Parathyroid adenoma (tissue), 2 donors: ENCODE measurements at regions not wholly inside any gene's neighbourhood (a gene's known extent, or its start where the extent isn't known, plus 50 kb on each side); places are given as distances from the start of the nearest gene placed in this dataset.

Experiments
- H2AFZ ChIP-seq: fragments of 300-600 bp; sonication (generic); one replicate; pipeline ENCODE4 v1.7.0; 2017; ENCODE audit warnings: antibody characterized with exemption, mild to moderate bottlenecking
- H3K27ac ChIP-seq: fragments of 300-600 bp; sonication (generic); one replicate; pipeline ENCODE4 v1.7.0; 2017
- H3K27me3 ChIP-seq: fragments of 300-600 bp; sonication (generic); one replicate; pipeline ENCODE4 v1.7.0; 2017; ENCODE audit warnings: low read length; ENCODE audit not compliant: control insufficient read depth, insufficient read depth
- H3K36me3 ChIP-seq: fragments of 300-600 bp; sonication (generic); one replicate; pipeline ENCODE4 v1.7.0; 2017; ENCODE audit warnings: low read length; ENCODE audit not compliant: control insufficient read depth, insufficient read depth
- H3K4me1 ChIP-seq: fragments of 300-600 bp; sonication (generic); one replicate; pipeline ENCODE4 v1.7.0; 2017; ENCODE audit warnings: control low read depth
- H3K4me2 ChIP-seq: fragments of 300-600 bp; sonication (generic); one replicate; pipeline ENCODE4 v1.7.0; 2017; ENCODE audit warnings: low read length
- H3K4me3 ChIP-seq: fragments of 300-600 bp; sonication (generic); one replicate; pipeline ENCODE4 v1.7.0; 2017; ENCODE audit warnings: low read depth, low read length
- H3K79me2 ChIP-seq: fragments of 300-600 bp; sonication (generic); one replicate; pipeline ENCODE4 v1.7.0; 2017; ENCODE audit warnings: control low read depth
- H3K9ac ChIP-seq: fragments of 300-600 bp; sonication (generic); one replicate; pipeline ENCODE4 v1.7.0; 2017; ENCODE audit warnings: mild to moderate bottlenecking
- H3K9me3 ChIP-seq: fragments of 300-600 bp; sonication (generic); one replicate; pipeline ENCODE4 v1.7.0; 2017; ENCODE audit warnings: low read length; ENCODE audit not compliant: control insufficient read depth
- TF ChIP-seq, protein P1 (sequence below): fragments of 300-600 bp; sonication (generic); IDR thresholded peaks from one replicate; pipeline ENCODE4 v1.7.0; 2017; ENCODE audit warnings: antibody characterized with exemption, mild to moderate bottlenecking
- donor health status: primary hyperparathyroidism.

DNA sequence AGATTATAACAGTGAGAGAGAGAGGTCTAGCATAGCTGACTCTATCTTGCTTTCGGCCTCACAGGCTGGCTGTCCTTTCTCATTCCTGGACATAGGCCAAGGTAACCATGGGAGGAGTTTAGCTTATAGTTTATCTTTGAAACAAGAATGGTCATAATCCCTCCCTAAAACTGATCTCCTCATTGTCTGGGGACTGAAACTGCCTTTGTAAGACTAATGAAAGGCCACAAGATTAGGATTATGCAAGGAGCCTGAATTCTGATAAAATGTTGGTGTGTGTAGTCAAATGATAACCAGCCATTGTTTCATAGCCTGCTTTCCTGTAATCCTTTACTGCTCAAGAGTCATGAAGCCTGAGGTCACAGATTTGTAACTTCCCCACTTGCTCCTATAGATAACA lies 131.9 kb upstream of the LYPLAL1 start:
- Histone ChIP-seq H3K9ac (no peak overlapping the region), H3K79me2 (no peaks in the 10 kb centered on the region), H3K36me3 (no peaks in the 10 kb centered on the region), H3K9me3 (no peaks in the 10 kb centered on the region), H3K4me3 (no peak overlapping the region), H2AFZ (no peak overlapping the region), H3K4me1 (no peaks in the 10 kb centered on the region), H3K4me2 (no peak overlapping the region), H3K27ac (no peak overlapping the region), H3K27me3 (no peaks in the 10 kb centered on the region)
- TF ChIP-seq, protein P1, sequence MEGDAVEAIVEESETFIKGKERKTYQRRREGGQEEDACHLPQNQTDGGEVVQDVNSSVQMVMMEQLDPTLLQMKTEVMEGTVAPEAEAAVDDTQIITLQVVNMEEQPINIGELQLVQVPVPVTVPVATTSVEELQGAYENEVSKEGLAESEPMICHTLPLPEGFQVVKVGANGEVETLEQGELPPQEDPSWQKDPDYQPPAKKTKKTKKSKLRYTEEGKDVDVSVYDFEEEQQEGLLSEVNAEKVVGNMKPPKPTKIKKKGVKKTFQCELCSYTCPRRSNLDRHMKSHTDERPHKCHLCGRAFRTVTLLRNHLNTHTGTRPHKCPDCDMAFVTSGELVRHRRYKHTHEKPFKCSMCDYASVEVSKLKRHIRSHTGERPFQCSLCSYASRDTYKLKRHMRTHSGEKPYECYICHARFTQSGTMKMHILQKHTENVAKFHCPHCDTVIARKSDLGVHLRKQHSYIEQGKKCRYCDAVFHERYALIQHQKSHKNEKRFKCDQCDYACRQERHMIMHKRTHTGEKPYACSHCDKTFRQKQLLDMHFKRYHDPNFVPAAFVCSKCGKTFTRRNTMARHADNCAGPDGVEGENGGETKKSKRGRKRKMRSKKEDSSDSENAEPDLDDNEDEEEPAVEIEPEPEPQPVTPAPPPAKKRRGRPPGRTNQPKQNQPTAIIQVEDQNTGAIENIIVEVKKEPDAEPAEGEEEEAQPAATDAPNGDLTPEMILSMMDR, result no peak

DNA sequence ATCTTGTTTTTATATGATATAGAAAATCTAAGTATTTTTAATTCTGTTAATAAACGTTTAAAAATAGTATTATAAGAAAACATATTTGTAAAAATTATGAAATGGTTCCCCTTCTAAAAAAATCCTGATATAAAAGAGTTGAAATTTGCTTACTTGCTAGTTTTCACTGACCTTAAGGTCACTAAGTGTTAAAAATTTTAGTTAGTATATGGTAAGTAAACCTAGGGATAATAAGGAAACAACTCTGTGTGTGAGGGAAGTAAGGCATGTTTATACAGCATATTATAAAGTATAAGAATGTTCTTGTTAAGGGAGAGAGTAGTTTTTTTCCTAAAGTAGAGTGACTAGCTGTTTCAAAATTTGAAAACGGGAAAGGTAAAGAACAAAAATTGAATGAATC lies 130.9 kb upstream of the LYPLAL1 start:
- no peak overlapping the region for H3K4me2 ChIP-seq
- H2AFZ ChIP-seq, result no peak overlapping the region
- TF ChIP-seq, protein P1, result no peak
- no peaks in the 10 kb centered on the region for H3K36me3 ChIP-seq
- H3K9me3 ChIP-seq, result no peaks in the 10 kb centered on the region
- H3K27ac ChIP-seq, result no peak overlapping the region
- H3K9ac ChIP-seq, result no peak overlapping the region
- H3K4me3 ChIP-seq, result no peak overlapping the region
- H3K4me1 ChIP-seq, result no peaks in the 10 kb centered on the region
- no peaks in the 10 kb centered on the region for H3K27me3 ChIP-seq
- no peaks in the 10 kb centered on the region for H3K79me2 ChIP-seq

DNA sequence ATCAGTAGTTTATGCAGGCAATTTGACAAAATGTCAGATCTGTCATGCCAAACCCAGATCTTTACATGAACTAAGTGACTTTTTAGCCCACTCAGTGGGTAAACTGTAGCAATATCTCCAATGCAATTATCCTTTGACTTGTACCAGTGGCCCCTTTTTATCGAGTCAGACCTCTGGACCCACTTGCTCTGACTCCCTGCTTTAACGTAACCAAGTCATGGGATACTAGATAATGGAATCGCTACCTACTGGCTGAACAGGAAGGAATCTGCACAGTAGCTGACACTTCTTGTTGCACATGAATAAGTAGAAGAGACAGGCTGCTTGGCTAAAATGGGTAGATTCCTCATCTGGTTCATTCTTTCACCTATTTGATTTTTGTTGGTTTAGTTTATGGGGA lies 128.4 kb upstream of the LYPLAL1 start:
- Histone ChIP-seq H3K9me3 (no peaks in the 10 kb centered on the region), H3K27me3 (no peaks in the 10 kb centered on the region), H3K4me2 (no peak overlapping the region), H3K36me3 (no peaks in the 10 kb centered on the region), H3K27ac (no peak overlapping the region), H3K9ac (no peak overlapping the region), H3K4me3 (no peak overlapping the region), H2AFZ (no peak overlapping the region), H3K4me1 (no peaks in the 10 kb centered on the region), H3K79me2 (no peaks in the 10 kb centered on the region)
- TF ChIP-seq, protein P1, result no peak

DNA sequence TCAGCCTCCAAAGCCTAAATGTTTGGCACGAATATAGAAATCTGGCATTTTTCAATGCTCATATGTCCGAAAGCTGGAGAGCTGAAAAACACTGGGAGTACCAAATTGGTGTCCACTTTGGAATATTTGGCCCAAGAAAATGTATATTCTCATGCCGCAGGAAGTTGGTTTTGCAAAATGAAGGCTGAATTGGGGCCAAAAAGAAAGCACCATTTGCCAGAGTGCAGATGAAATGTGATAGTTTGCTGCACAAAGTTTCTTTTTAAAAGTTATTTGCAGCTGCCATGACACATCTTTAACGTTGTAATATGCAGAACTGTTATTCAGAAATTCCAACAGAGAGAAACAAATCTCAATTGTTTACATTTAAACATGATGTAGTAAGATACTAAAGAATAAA lies 124.2 kb upstream of the LYPLAL1 start:
- H3K9me3 ChIP-seq, result no peaks in the 10 kb centered on the region
- H3K27ac ChIP-seq, result no peak overlapping the region
- no peak overlapping the region for H3K4me3 ChIP-seq
- no peaks in the 10 kb centered on the region for H3K27me3 ChIP-seq
- H3K36me3 ChIP-seq, result no peaks in the 10 kb centered on the region
- H2AFZ ChIP-seq, result no peak overlapping the region
- H3K9ac ChIP-seq, result no peak overlapping the region
- no peak overlapping the region for H3K4me2 ChIP-seq
- no peaks in the 10 kb centered on the region for H3K4me1 ChIP-seq
- no peaks in the 10 kb centered on the region for H3K79me2 ChIP-seq
- TF ChIP-seq, protein P1, result no peak

DNA sequence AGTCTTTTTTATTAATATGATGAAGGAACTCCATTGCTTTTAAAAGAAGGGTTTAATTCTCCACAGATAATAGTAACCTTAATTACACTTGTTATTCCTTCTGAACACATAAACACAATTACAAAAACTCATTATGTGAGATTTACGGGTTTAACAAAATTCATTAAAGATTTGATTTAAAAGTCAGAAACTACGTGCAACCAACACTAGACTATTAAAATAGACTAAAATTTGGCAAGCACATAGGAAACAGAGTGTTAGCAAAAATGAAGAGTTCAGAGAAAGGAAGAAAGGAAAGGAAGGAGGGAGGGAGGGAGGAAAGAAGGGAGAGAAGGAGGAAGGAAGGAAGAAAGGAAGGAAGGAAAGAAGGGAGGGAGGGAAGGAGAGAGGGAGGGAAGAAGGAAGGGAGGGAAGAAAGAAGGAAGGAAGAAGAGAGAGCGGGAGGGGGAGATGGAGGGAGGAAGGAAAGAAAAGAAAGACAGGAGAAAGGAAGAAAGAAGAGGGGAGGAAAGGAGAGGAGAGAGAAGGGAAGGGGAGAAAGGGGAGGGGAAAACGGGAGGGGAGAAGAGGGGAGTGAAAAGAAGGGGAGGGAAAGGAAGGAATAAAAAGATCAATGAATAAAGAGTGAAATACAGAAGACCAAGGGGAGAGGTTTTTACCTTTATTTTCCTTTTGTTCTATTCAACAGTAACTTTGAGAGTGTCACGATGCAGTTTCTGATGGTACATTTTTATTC lies 123.4 kb upstream of the LYPLAL1 start:
- H3K36me3 ChIP-seq, result no peaks in the 10 kb centered on the region
- no peaks in the 10 kb centered on the region for H3K27me3 ChIP-seq
- no peak overlapping the region for H3K4me2 ChIP-seq
- no peak overlapping the region for H2AFZ ChIP-seq
- no peak overlapping the region for H3K27ac ChIP-seq
- no peaks in the 10 kb centered on the region for H3K9me3 ChIP-seq
- TF ChIP-seq, protein P1, result no peak
- no peaks in the 10 kb centered on the region for H3K79me2 ChIP-seq
- H3K4me1 ChIP-seq, result no peaks in the 10 kb centered on the region
- H3K4me3 ChIP-seq, result no peak overlapping the region
- H3K9ac ChIP-seq, result no peak overlapping the region
